Body of pancreas (tissue), 4 donors: ENCODE measurements at regions not wholly inside any gene's neighbourhood (a gene's known extent, or its start where the extent isn't known, plus 50 kb on each side); places are given as distances from the start of the nearest gene placed in this dataset.

Experiments used
- POLR2A ChIP-seq, 3 donors: fragments of 450-650 bp; IDR thresholded peaks; one replicate each; pipeline ENCODE4 v1.6.1; 2016; ENCODE audit warnings: antibody characterized with exemption in 3 of 3, mild to moderate bottlenecking in 2 of 3
- TF ChIP-seq, protein P1 (sequence below), 7 experiments: fragments of 450-650 bp in 4 of 7; fragments of 200-600 bp in 3 of 7; sonication (generic) in 3 of 7; IDR thresholded peaks; one replicate each; pipeline ENCODE4 v1.5.1; 2016 to 2019; ENCODE audit warnings: antibody characterized with exemption in 7 of 7

DNA sequence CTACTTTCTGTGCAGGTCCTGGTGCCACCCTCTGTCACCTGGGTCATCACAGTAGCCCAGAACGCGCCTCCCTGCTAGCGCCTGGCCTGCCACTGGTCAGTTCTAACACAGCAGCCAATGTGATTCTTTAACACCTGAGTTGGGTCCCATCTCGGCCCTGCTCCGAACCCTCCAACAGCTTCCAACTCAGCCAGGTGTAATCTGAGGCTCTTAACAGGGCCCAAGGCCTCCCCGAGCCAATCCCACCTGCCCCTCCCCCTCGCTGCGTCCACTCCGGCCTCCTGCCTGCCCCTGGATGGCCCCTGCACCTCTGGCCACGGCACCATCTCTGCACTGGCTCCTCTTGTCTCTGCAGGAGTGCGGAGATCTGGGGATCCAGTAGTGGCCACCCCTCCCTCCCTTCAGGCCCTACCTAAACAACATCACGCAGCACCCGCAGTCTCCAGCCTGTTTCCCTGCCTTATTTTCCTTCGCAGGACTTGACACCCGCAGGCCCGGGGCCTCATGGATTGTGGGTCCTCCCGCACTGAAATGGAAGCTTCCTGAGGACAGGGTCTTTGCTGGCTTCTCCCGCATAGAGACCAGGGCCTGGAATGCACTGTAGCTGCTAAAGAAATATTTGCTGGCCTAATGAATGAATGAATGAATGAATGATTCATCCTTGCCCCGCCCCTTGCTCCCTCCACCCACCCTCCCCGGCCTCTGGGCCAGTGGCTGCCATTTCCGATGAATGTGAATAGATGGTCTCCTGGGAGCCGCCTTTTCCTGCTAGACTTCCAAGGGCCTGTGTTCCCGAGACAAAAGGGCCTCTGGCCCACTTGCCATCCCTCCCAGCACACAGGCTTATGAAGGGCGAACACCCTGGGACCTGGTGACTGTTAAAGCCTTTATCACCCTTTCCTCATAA lies 174.8 kb upstream of the FOXF1 start:
- no peak for TF ChIP-seq POLR2A (IDR thresholded peaks at IDR 0.05)
- TF ChIP-seq, protein P1, sequence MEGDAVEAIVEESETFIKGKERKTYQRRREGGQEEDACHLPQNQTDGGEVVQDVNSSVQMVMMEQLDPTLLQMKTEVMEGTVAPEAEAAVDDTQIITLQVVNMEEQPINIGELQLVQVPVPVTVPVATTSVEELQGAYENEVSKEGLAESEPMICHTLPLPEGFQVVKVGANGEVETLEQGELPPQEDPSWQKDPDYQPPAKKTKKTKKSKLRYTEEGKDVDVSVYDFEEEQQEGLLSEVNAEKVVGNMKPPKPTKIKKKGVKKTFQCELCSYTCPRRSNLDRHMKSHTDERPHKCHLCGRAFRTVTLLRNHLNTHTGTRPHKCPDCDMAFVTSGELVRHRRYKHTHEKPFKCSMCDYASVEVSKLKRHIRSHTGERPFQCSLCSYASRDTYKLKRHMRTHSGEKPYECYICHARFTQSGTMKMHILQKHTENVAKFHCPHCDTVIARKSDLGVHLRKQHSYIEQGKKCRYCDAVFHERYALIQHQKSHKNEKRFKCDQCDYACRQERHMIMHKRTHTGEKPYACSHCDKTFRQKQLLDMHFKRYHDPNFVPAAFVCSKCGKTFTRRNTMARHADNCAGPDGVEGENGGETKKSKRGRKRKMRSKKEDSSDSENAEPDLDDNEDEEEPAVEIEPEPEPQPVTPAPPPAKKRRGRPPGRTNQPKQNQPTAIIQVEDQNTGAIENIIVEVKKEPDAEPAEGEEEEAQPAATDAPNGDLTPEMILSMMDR (IDR thresholded peaks at IDR 0.05) = no peak
